ENCODE measurements at regions not wholly inside any gene's neighbourhood (a gene's known extent, or its start where the extent isn't known, plus 50 kb on each side); places are given as distances from the start of the nearest gene placed in this dataset.

- TF ChIP-seq, protein P1, sequence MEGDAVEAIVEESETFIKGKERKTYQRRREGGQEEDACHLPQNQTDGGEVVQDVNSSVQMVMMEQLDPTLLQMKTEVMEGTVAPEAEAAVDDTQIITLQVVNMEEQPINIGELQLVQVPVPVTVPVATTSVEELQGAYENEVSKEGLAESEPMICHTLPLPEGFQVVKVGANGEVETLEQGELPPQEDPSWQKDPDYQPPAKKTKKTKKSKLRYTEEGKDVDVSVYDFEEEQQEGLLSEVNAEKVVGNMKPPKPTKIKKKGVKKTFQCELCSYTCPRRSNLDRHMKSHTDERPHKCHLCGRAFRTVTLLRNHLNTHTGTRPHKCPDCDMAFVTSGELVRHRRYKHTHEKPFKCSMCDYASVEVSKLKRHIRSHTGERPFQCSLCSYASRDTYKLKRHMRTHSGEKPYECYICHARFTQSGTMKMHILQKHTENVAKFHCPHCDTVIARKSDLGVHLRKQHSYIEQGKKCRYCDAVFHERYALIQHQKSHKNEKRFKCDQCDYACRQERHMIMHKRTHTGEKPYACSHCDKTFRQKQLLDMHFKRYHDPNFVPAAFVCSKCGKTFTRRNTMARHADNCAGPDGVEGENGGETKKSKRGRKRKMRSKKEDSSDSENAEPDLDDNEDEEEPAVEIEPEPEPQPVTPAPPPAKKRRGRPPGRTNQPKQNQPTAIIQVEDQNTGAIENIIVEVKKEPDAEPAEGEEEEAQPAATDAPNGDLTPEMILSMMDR (optimal IDR thresholded peaks at IDR 0.05 in 1 of 3, IDR thresholded peaks at IDR 0.05 in 1 of 3, conservative IDR thresholded peaks at IDR 0.05 in 1 of 3; ENCODE audit: extremely low read depth in 1 of 3, insufficient read depth in 2 of 3, low read length in 3 of 3), result no peak
- TF ChIP-seq EZH2 (IDR thresholded peaks at IDR 0.05; ENCODE audit: low read length), result no peak
Observed at GRCh38 chr5:8156706-8157105, 287.8 kb downstream of the MTRR start.

Measured in keratinocyte (primary cell).